Anterior cingulate cortex (tissue), 58 donors: ENCODE measurements at regions not wholly inside any gene's neighbourhood (a gene's known extent, or its start where the extent isn't known, plus 50 kb on each side); places are given as distances from the start of the nearest gene placed in this dataset.

ENCODE experiments used
- DNase-seq, 58 donors: peaks; one replicate each; lab custom pipeline; 2025; lab: John Stamatoyannopoulos, UW

DNA sequence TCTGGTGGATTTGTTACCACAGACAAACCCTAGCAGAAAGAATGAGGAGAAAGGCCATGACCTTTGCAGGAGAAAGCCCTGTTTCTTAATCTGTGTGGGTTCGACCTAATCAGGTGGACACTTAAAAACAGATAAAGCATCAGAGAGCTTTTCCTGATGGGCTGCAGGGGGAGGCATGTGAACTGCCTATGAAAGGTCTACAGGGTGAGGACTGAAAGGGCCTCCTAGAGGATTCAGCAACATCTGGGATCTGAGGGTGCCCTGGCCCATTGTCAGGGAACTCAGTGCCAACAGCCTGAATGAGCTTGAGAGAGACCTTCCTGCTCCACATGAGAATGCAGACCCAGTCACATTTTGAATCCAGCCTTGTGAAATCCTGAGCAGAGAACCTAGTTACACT, 178.8 kb upstream of the DDHD1 start:
- no peak for DNase-seq

DNA sequence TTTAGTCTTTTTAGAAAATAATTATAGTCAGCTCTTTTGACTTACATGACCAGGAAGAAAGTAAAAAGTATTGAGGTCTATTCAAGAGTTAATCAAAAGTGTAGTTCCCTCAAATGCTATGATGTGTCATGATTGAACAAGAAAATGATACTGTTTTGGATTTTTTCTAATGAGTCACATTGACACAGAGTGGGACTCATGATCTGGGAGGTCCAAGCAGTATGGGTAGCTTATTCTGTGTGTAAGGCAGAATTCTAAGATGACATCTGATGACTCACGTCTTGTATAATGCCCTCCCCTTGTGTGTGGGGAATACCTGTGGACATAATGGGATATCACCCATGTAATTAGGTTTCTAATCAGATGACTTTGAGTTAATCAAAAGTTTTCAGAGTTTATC, 178.1 kb upstream of the DDHD1 start:
- DNase-seq: no peak

GRCh38 chr14:53330441-53330840, 177.3 kb upstream of the DDHD1 start:
- no peak for DNase-seq

- no peak for DNase-seq
Observed at GRCh38 chr14:53328841-53329240, 175.7 kb upstream of the DDHD1 start.

DNA sequence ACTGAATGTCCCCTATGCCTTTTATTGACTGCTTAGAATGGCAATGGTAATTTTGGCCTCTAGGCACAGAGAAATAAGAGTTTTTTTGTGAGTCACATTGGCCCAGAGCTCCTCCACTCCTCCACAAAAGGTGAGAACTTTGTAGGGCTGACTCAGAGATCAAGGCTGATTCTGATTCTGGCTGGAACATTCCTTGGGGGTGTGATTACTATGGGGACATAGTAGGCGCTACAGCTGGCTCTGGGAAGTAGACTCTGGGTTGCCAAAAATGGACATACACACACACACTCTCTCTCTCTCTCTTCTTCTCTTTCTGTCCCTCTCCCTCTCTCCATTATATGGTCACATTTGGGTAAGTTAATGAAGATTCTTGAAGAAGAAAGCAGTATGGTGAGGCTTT, 174.6 kb upstream of the DDHD1 start:
- DNase-seq: peak in 18 of 58 donors; percentile 4 to 70 (median 22)

- DNase-seq: peak in 2 of 58 donors; percentile 8 to 13
Observed at GRCh38 chr14:53325176-53325806, 172.2 kb upstream of the DDHD1 start.

GRCh38 chr14:53316504-53316903, 163.4 kb upstream of the DDHD1 start:
- no peak for DNase-seq

- DNase-seq: no peak
Observed at GRCh38 chr14:53310412-53310811, 157.3 kb upstream of the DDHD1 start.

- peak in 51 of 58 donors; percentile 1 to 94 (median 64) for DNase-seq
Observed at GRCh38 chr14:53306911-53307310, 153.8 kb upstream of the DDHD1 start.

GRCh38 chr14:53306267-53306721, 153.2 kb upstream of the DDHD1 start:
- peak in 51 of 58 donors; percentile 17 to 83 (median 56) for DNase-seq

- peak in 15 of 58 donors; percentile 3 to 32 (median 17) for DNase-seq
Observed at GRCh38 chr14:53304726-53305381, 151.7 kb upstream of the DDHD1 start.

- DNase-seq: peak in 4 of 58 donors; percentile 0 to 23 (median 10)
Observed at GRCh38 chr14:53295985-53296582, 143.0 kb upstream of the DDHD1 start.

- no peak for DNase-seq
Observed at GRCh38 chr14:53295372-53295771, 142.2 kb upstream of the DDHD1 start.

GRCh38 chr14:53286301-53286700, 133.2 kb upstream of the DDHD1 start:
- no peak for DNase-seq

- DNase-seq: no peak
Observed at GRCh38 chr14:53285821-53286220, 132.7 kb upstream of the DDHD1 start.

DNA sequence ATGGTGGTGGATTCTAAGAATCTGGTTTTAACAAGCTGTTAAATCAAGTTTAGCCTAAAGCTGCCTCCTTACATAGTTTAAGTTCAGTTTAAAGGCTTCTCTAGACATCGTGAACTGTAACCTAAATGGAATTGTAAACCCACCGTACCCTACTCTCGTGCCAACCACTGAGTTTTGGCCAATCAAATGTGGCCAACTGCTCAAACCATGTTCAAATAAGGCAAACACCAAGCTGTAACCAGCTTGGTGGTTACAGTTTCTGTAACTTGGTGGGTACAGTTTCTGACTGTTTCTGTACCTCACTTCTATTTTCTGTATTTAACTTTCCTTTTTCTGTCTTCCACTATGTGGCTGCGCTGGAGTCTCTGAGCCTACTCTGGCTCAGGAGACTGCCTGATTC, 131.9 kb upstream of the DDHD1 start:
- DNase-seq: no peak

GRCh38 chr14:53278602-53279506, 125.7 kb upstream of the DDHD1 start:
- no peak for DNase-seq

GRCh38 chr14:53273671-53274072, 120.5 kb upstream of the DDHD1 start:
- no peak for DNase-seq

- no peak for DNase-seq
Observed at GRCh38 chr14:53265025-53265424, 111.9 kb upstream of the DDHD1 start.

DNA sequence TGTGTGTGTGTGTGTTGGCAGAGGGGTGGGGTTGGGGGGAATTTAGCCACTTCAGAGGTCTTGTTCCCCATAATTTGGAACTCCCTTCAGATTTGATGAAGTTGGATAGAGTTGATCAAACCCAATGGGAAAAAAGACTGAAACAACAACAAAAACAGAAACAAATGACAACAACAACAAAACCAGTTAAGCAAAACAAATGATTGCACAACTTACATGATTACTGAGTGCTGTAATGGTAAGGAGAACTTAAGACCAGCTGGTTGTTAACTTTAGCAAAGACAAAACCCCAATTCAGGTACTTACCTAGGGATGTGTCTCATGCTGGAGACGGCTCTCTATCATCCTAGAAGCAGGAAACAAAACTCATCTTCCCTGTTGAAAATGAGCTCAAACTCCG, 107.8 kb upstream of the DDHD1 start:
- no peak for DNase-seq

- no peak for DNase-seq
Observed at GRCh38 chr14:53260286-53260685, 107.2 kb upstream of the DDHD1 start.
